Peyer's patch (tissue), 4 donors: ENCODE measurements at regions not wholly inside any gene's neighbourhood (a gene's known extent, or its start where the extent isn't known, plus 50 kb on each side); places are given as distances from the start of the nearest gene placed in this dataset.

Experiments
- POLR2A ChIP-seq, 2 donors: fragments of 450-650 bp; IDR thresholded peaks; one replicate each; pipeline ENCODE4 v1.5.1; 2017; ENCODE audit warnings: antibody characterized with exemption in 2 of 2, mild to moderate bottlenecking in 2 of 2, moderate library complexity in 2 of 2
- TF ChIP-seq, protein P1 (sequence below), 6 experiments: fragments of 450-650 bp in 4 of 6; fragments of 200-600 bp in 2 of 6; sonication (generic) in 1 of 6; IDR thresholded peaks; one replicate each; pipeline ENCODE4 v1.5.1; 2017 to 2019; ENCODE audit warnings: antibody characterized with exemption in 6 of 6, mild to moderate bottlenecking in 3 of 6, moderate library complexity in 1 of 6

DNA sequence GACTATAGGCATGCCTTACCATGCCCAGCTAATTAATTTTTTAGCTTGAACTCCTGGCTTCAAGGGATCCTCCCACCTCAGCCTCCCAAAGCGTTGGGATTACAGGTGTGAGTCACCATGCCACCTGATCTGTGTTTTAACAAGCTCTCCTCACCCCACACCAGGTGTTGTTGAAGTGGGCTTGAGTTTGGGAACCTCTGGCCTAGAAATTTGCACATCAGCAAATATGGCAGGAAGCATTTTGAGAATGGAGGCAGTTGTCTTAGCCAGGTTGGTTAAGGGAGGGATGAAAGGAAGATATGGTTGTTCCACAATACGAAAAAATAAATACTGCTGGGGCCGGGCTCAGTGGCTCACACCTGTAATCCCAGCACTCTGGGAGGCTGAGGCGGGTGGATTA is 433.1 kb downstream of the TYW1 start:
- TF ChIP-seq, protein P1, sequence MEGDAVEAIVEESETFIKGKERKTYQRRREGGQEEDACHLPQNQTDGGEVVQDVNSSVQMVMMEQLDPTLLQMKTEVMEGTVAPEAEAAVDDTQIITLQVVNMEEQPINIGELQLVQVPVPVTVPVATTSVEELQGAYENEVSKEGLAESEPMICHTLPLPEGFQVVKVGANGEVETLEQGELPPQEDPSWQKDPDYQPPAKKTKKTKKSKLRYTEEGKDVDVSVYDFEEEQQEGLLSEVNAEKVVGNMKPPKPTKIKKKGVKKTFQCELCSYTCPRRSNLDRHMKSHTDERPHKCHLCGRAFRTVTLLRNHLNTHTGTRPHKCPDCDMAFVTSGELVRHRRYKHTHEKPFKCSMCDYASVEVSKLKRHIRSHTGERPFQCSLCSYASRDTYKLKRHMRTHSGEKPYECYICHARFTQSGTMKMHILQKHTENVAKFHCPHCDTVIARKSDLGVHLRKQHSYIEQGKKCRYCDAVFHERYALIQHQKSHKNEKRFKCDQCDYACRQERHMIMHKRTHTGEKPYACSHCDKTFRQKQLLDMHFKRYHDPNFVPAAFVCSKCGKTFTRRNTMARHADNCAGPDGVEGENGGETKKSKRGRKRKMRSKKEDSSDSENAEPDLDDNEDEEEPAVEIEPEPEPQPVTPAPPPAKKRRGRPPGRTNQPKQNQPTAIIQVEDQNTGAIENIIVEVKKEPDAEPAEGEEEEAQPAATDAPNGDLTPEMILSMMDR (IDR thresholded peaks at IDR 0.05) = no peak
- TF ChIP-seq POLR2A (IDR thresholded peaks at IDR 0.05) = no peak
